ENCODE measurements at regions not wholly inside any gene's neighbourhood (a gene's known extent, or its start where the extent isn't known, plus 50 kb on each side); places are given as distances from the start of the nearest gene placed in this dataset.

- ChIA-PET POLR2A (interaction anchor here (0.6 kb wide), 1 partner anchor 78 kb away, joined by 3 read pairs; no protein-coding TSS in a partner anchor), CTCF (ENCODE audit: low intra/inter-chr PET ratio) (no interaction called here)
- H3K4me1 ChIP-seq (replicated peaks in 1 of 2; ENCODE audit: control insufficient read depth in 2 of 2, insufficient read depth in 2 of 2, low read length in 2 of 2) = no peaks in the 10 kb centered on the region
- no peaks in the 10 kb centered on the region for H3K36me3 ChIP-seq (ENCODE audit: control insufficient read depth, insufficient read depth, low read length)
- intact Hi-C loops (cut with micrococcal nuclease) = no loop called here
- in situ Hi-C loops (cut with MboI) = no loop called here
- no peaks in the 10 kb centered on the region for H3K9me3 ChIP-seq (replicated peaks; ENCODE audit: control insufficient read depth, insufficient read depth, low read depth, low read length)
- no peaks in the 10 kb centered on the region for H3K27me3 ChIP-seq (ENCODE audit: control insufficient read depth in 2 of 2, insufficient read depth in 2 of 2, low read length in 2 of 2)
- DNase-seq (ENCODE audit: extremely low read depth in 1 of 4, low spot score in 3 of 4) (no peak), FAIRE-seq (no peak), ATAC-seq (no peak)
- no peaks in the 10 kb centered on the region for H4K20me1 ChIP-seq (replicated peaks; ENCODE audit: control insufficient read depth, insufficient read depth, low read length)
- H3K4me3 ChIP-seq = no peak overlapping the region
- H3K4me2 ChIP-seq (ENCODE audit: insufficient read depth, low read length) = no peak overlapping the region
- no peak overlapping the region for H3K9ac ChIP-seq (ENCODE audit: insufficient read depth in 1 of 2, low read depth in 2 of 2, low read length in 2 of 2)
- no peak overlapping the region for H3K27ac ChIP-seq (ENCODE audit: extremely low read depth, low read depth, low read length)
- H3K79me2 ChIP-seq (ENCODE audit: control insufficient read depth, insufficient read depth, low read length) = no peaks in the 10 kb centered on the region
- no peaks in the 10 kb centered on the region for H3K9me1 ChIP-seq (ENCODE audit: control insufficient read depth, insufficient read depth, low read length)
- no TSS peak for BruUV-seq (replicated peaks)
- no peak overlapping the region for H2AFZ ChIP-seq (ENCODE audit: low read depth, low read length)
- TF ChIP-seq NBN (IDR thresholded peaks at IDR 0.05; ENCODE audit: low read depth) (no peak), ATF1 (CRISPR knock-in tag; IDR thresholded peaks at IDR 0.05) (no peak), ATF1 (tag; IDR thresholded peaks at IDR 0.05) (no peak), PPARD (CRISPR knock-in tag; IDR thresholded peaks at IDR 0.05) (no peak), NCOR1 (IDR thresholded peaks at IDR 0.05) (no peak), NRF1 (conservative IDR thresholded peaks at IDR 0.05 in 1 of 2, IDR thresholded peaks at IDR 0.05 in 1 of 2) (no peak), EP400 (IDR thresholded peaks at IDR 0.05) (no peak), PML (IDR thresholded peaks at IDR 0.05; ENCODE audit: low read length) (no peak), ZEB2 (IDR thresholded peaks at IDR 0.05) (no peak), IRF1 (CRISPR knock-in tag; IDR thresholded peaks at IDR 0.05; ENCODE audit: borderline replicate concordance) (no peak), KLF10 (CRISPR knock-in tag; IDR thresholded peaks at IDR 0.05) (no peak), ZNF830 (CRISPR knock-in tag; IDR thresholded peaks at IDR 0.05) (no peak), HLTF (IDR thresholded peaks at IDR 0.05) (no peak), CHD7 (IDR thresholded peaks at IDR 0.05; ENCODE audit: low read depth, low read length) (no peak)
These were observed 914.1 kb upstream of the GJE1 start for GRCh38 chr6:141218583-141218982.

All from K562 (cell line).